BLaER1 (cell line): ENCODE measurements at regions not wholly inside any gene's neighbourhood (a gene's known extent, or its start where the extent isn't known, plus 50 kb on each side); places are given as distances from the start of the nearest gene placed in this dataset.

Source experiments
- H3K27ac ChIP-seq: shearing (Covaris generic); formaldehyde crosslinking; 2 replicates; pipeline ENCODE4 v1.8.1; 2022
- H3K27me3 ChIP-seq: shearing (Covaris generic); formaldehyde crosslinking; 2 replicates; pipeline ENCODE4 v1.8.1; 2022
- H3K36me3 ChIP-seq: shearing (Covaris generic); formaldehyde crosslinking; 2 replicates; pipeline ENCODE4 v1.8.1; 2022
- H3K4me1 ChIP-seq: shearing (Covaris generic); formaldehyde crosslinking; 2 replicates; pipeline ENCODE4 v1.8.1; 2022
- H3K4me2 ChIP-seq: shearing (Covaris generic); formaldehyde crosslinking; 2 replicates; pipeline ENCODE4 v1.8.1; 2022
- H3K4me3 ChIP-seq: shearing (Covaris generic); formaldehyde crosslinking; 2 replicates; pipeline ENCODE4 v1.8.1; 2022
- H3K9ac ChIP-seq: shearing (Covaris generic); formaldehyde crosslinking; 2 replicates; pipeline ENCODE4 v1.8.1; 2022
- H3K9me3 ChIP-seq: shearing (Covaris generic); formaldehyde crosslinking; 2 replicates; pipeline ENCODE4 v1.8.1; 2022
- H4K20me1 ChIP-seq: shearing (Covaris generic); formaldehyde crosslinking; 2 replicates; pipeline ENCODE4 v1.8.1; 2022
- Cebpa-rat ChIP-seq: shearing (Covaris generic); IDR thresholded peaks from 2 replicates; pipeline ENCODE4 v1.8.1; 2022

GRCh38 chr9:85200726-85201404 is 531.3 kb downstream of the NTRK2 start:
- Histone ChIP-seq H3K4me2 (no peak overlapping the region), H3K4me3 (no peak overlapping the region), H3K4me1 (no peaks in the 10 kb centered on the region), H3K9ac (no peak overlapping the region), H3K27ac (no peak overlapping the region), H3K36me3 (no peaks in the 10 kb centered on the region), H3K27me3 (no peaks in the 10 kb centered on the region), H3K9me3 (no peaks in the 10 kb centered on the region), H4K20me1 (no peaks in the 10 kb centered on the region)
- no peak for TF ChIP-seq Cebpa-rat

- no peak overlapping the region for H3K4me3 ChIP-seq
- no peaks in the 10 kb centered on the region for H4K20me1 ChIP-seq
- no peaks in the 10 kb centered on the region for H3K36me3 ChIP-seq
- no peak overlapping the region for H3K27ac ChIP-seq
- no peaks in the 10 kb centered on the region for H3K4me1 ChIP-seq
- no peaks in the 10 kb centered on the region for H3K27me3 ChIP-seq
- H3K9me3 ChIP-seq: no peaks in the 10 kb centered on the region
- no peak overlapping the region for H3K4me2 ChIP-seq
- H3K9ac ChIP-seq: no peak overlapping the region
- no peak for TF ChIP-seq Cebpa-rat
These were observed 530.5 kb downstream of the NTRK2 start for GRCh38 chr9:85199866-85200495.

DNA sequence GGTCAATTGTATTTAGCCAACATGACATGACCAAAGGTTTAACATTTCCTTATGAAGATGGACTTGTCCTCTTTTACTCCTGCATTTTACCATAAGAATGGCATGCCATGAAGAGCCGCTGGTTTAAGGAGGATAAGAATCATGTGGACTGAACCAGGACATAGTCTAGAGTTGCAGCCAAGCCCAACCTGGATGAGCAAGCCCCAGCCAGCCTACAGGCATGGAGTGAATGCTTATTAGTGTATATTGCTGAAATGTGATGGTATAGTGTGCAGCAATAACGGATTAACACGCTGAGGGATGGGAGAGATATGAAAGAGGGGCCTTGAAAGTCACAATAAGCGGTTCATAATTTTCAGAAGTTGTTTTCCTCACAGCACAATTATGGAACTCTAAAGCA is 523.2 kb downstream of the NTRK2 start:
- 0 out of 2 replicates have a peak, but pooled peaks cover 3% of the 10 kb centered on the region for H3K4me1 ChIP-seq
- H3K4me3 ChIP-seq: no peak overlapping the region
- no peaks in the 10 kb centered on the region for H3K36me3 ChIP-seq
- no peaks in the 10 kb centered on the region for H3K27me3 ChIP-seq
- H3K4me2 ChIP-seq: no peak overlapping the region
- H3K9me3 ChIP-seq: no peaks in the 10 kb centered on the region
- no peak overlapping the region for H3K9ac ChIP-seq
- H3K27ac ChIP-seq: no peak overlapping the region
- H4K20me1 ChIP-seq: no peaks in the 10 kb centered on the region
- no peak for TF ChIP-seq Cebpa-rat

DNA sequence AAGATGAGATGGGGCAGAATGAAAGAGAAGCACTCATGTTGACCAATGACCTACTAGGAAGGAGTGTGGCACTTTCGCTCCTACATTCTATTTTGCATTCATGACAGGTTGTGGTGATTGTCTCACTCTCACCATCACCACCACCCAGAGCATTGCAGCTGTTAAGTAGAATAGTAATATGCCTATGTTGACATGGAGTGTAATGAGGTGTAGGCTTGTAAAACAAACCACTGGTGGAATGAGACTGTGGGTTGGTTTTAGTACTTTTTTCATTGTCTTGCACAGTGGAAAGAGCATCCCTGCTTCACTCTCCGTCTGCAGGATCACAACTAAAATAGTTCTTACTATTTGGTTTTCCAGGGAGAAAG is 516.7 kb downstream of the NTRK2 start:
- Histone ChIP-seq H3K4me3 (no peak overlapping the region), H4K20me1 (no peaks in the 10 kb centered on the region), H3K4me2 (no peak overlapping the region), H3K9ac (no peak overlapping the region), H3K27ac (no peak overlapping the region), H3K27me3 (no peaks in the 10 kb centered on the region), H3K9me3 (no peaks in the 10 kb centered on the region), H3K4me1 (0 out of 2 replicates have a peak, but pooled peaks cover 3% of the 10 kb centered on the region), H3K36me3 (no peaks in the 10 kb centered on the region)
- no peak for TF ChIP-seq Cebpa-rat

- Histone ChIP-seq H3K27ac (no peak overlapping the region), H3K4me1 (0 out of 2 replicates have a peak, but pooled peaks cover 3% of the 10 kb centered on the region), H3K36me3 (no peaks in the 10 kb centered on the region), H3K27me3 (no peaks in the 10 kb centered on the region), H3K9me3 (no peaks in the 10 kb centered on the region), H3K9ac (no peak overlapping the region), H3K4me3 (no peak overlapping the region), H3K4me2 (no peak overlapping the region), H4K20me1 (no peaks in the 10 kb centered on the region)
- no peak for TF ChIP-seq Cebpa-rat
These were observed 516.1 kb downstream of the NTRK2 start for GRCh38 chr9:85185486-85186217.

DNA sequence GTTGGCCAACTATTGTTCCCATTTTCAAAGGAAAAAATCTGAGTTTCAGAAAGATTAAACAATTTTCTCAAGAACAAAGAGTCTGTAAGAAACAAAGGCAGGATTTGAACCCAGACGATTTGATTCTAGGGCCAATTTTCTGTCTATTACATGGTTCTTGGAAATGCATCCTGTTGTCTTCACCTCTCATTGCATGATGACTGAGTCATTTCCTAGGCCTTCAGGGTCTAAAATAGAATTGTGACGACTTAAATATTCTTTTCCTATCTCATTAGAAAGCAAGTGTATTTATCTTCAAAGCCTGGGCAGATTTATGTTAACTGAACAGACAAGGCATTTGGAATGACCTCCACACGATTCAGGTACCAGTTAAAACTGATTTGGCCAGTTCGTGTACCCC is 512.9 kb downstream of the NTRK2 start:
- Histone ChIP-seq H3K9ac (no peak overlapping the region), H3K27ac (no peak overlapping the region), H3K9me3 (no peaks in the 10 kb centered on the region), H3K4me3 (no peak overlapping the region), H3K4me2 (no peak overlapping the region), H3K4me1 (no peaks in the 10 kb centered on the region), H3K27me3 (no peaks in the 10 kb centered on the region), H4K20me1 (no peaks in the 10 kb centered on the region), H3K36me3 (no peaks in the 10 kb centered on the region)
- no peak for TF ChIP-seq Cebpa-rat

- Histone ChIP-seq H3K4me1 (no peaks in the 10 kb centered on the region), H4K20me1 (no peaks in the 10 kb centered on the region), H3K4me3 (no peak overlapping the region), H3K27ac (no peak overlapping the region), H3K9me3 (no peaks in the 10 kb centered on the region), H3K9ac (no peak overlapping the region), H3K36me3 (no peaks in the 10 kb centered on the region), H3K27me3 (no peaks in the 10 kb centered on the region), H3K4me2 (no peak overlapping the region)
- TF ChIP-seq Cebpa-rat: no peak
These were observed 508.9 kb downstream of the NTRK2 start for GRCh38 chr9:85178474-85178873.

DNA sequence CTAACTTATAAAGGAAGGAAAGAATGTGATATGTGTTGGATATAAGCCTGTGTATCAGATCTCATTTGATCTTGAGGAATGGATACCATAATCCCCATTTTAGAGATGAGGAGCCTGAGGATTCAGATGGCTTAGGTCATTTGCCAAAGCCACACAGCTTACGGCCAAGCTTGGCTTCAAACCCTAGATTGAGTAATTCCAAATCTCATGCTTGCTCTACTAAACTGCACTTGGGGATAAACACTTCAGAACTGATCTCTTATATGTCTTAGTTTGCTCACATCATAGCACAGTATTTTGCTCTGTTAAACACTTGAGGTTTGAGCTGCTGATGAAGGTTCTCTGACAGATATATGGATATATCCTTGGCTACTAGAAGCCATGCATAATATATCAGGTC is 504.4 kb downstream of the NTRK2 start:
- H3K9me3 ChIP-seq: peaks cover 8% of the 10 kb centered on the region
- no peak overlapping the region for H3K9ac ChIP-seq
- H3K27ac ChIP-seq: no peak overlapping the region
- H3K4me2 ChIP-seq: no peak overlapping the region
- H3K27me3 ChIP-seq: no peaks in the 10 kb centered on the region
- no peaks in the 10 kb centered on the region for H3K36me3 ChIP-seq
- H4K20me1 ChIP-seq: no peaks in the 10 kb centered on the region
- peaks cover 14% of the 10 kb centered on the region for H3K4me1 ChIP-seq
- no peak overlapping the region for H3K4me3 ChIP-seq
- TF ChIP-seq Cebpa-rat: no peak

- Histone ChIP-seq H3K27me3 (no peaks in the 10 kb centered on the region), H4K20me1 (no peaks in the 10 kb centered on the region), H3K4me1 (peaks cover 14% of the 10 kb centered on the region), H3K9me3 (peaks cover 10% of the 10 kb centered on the region), H3K4me2 (peak overlapping the region; percentile 33; the same call in 1 of the 2 replicates), H3K36me3 (no peaks in the 10 kb centered on the region), H3K4me3 (no peak overlapping the region), H3K9ac (no peak overlapping the region), H3K27ac (no peak overlapping the region)
- no peak for TF ChIP-seq Cebpa-rat
These were observed 502.8 kb downstream of the NTRK2 start for GRCh38 chr9:85172001-85172978.
